ENCODE measurements at regions not wholly inside any gene's neighbourhood (a gene's known extent, or its start where the extent isn't known, plus 50 kb on each side); places are given as distances from the start of the nearest gene placed in this dataset.

DNA sequence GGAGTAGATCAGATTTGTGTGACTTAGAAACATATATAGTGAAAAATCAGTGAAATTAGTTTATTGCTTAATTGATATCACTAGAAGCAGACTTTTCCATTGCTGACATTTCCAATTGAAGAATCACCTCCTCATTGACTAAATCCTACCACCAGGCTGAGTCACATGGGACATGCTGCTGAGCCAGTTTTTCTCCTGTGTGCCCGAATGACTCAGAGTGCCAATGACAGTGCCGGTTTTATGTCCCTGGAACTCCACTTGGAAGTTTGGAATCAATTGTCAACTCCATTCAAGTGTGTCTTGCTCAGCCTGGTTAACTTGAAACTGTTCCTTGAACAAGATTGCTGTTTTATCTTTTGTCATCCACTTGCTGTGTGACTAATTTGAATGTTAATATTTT is 316.1 kb upstream of the PRDM1 start:
- TF ChIP-seq CTCF (IDR thresholded peaks at IDR 0.05) (no peak), EZH2 (IDR thresholded peaks at IDR 0.05; ENCODE audit: borderline replicate concordance, insufficient read depth, low read depth, low read length, poor library complexity, severe bottlenecking) (no peak)
